HFF-Myc (cell line): ENCODE measurements at regions not wholly inside any gene's neighbourhood (a gene's known extent, or its start where the extent isn't known, plus 50 kb on each side); places are given as distances from the start of the nearest gene placed in this dataset.

Source experiments
- DNase-seq: peaks from one replicate; pipeline ENCODE4 v3.0.0-alpha.2; 2011; ENCODE audit warnings: low read depth; ENCODE audit errors: extremely low read depth
- H3K4me3 ChIP-seq: replicated peaks from 2 replicates; pipeline ENCODE4 v1.5.1; 2011; ENCODE audit warnings: low read depth, mild to moderate bottlenecking, control low read depth, low read length
- CTCF ChIP-seq: IDR thresholded peaks from 2 replicates; pipeline ENCODE4 v1.5.1; 2012; ENCODE audit warnings: mild to moderate bottlenecking, low read depth, low read length, control low read depth; ENCODE audit errors: missing control alignments

GRCh38 chr10:47156873-47157272 is 143.1 kb upstream of the GDF10 start:
- no peak for TF ChIP-seq CTCF
- DNase-seq = no peak
- H3K4me3 ChIP-seq = no peak overlapping the region

- DNase-seq = no peak
- no peak overlapping the region for H3K4me3 ChIP-seq
- TF ChIP-seq CTCF = no peak
Measured at GRCh38 chr10:47158116-47159071, 141.6 kb upstream of the GDF10 start.

GRCh38 chr10:47159361-47160260 is 140.4 kb upstream of the GDF10 start:
- no peak for TF ChIP-seq CTCF
- DNase-seq = peak; percentile 25
- H3K4me3 ChIP-seq = no peak overlapping the region

GRCh38 chr10:47160261-47160908 is 139.6 kb upstream of the GDF10 start:
- no peak for TF ChIP-seq CTCF
- H3K4me3 ChIP-seq = no peak overlapping the region
- DNase-seq = no peak

- H3K4me3 ChIP-seq = no peak overlapping the region
- TF ChIP-seq CTCF = no peak
- no peak for DNase-seq
Measured at GRCh38 chr10:47160967-47161366, 139.0 kb upstream of the GDF10 start.

- TF ChIP-seq CTCF = no peak
- H3K4me3 ChIP-seq = no peak overlapping the region
- DNase-seq = no peak
Measured at GRCh38 chr10:47161465-47161864, 138.5 kb upstream of the GDF10 start.
